Heart right ventricle (tissue), 16 donors: ENCODE measurements at regions not wholly inside any gene's neighbourhood (a gene's known extent, or its start where the extent isn't known, plus 50 kb on each side); places are given as distances from the start of the nearest gene placed in this dataset.

Source experiments
- ATAC-seq, 8 donors: fragments of 200-7000 bp; cut with Tn5 transposase; one replicate each; pipeline ENCODE4 v1.9.1; 2020; ENCODE audit warnings: mild to moderate bottlenecking in 8 of 8, moderate library complexity in 8 of 8, moderate number of reproducible peaks in 1 of 8
- DNase-seq, 2 donors: peaks; one replicate each; pipeline ENCODE4 v3.0.0-alpha.2; 2020
- H3K27ac ChIP-seq, 10 donors: fragments of 200-600 bp; sonication (generic) in 2 of 10; one replicate each; pipeline versions ENCODE4 v1.5.0 to v1.8.0; 2020 to 2022; ENCODE audit warnings: mild to moderate bottlenecking in 3 of 10
- H3K27me3 ChIP-seq, 7 donors: fragments of 200-600 bp; one replicate each; pipeline ENCODE4 v1.8.0; 2021 to 2022; ENCODE audit warnings: mild to moderate bottlenecking in 2 of 7
- H3K36me3 ChIP-seq, 9 donors: fragments of 200-600 bp; sonication (generic) in 1 of 9; one replicate each; pipeline versions ENCODE4 v1.5.0 to v1.8.0; 2020 to 2022; ENCODE audit warnings: mild to moderate bottlenecking in 2 of 9
- H3K4me1 ChIP-seq, 9 donors: fragments of 200-600 bp; sonication (generic) in 1 of 9; one replicate each; pipeline versions ENCODE4 v1.5.0 to v1.8.0; 2020 to 2022; ENCODE audit warnings: mild to moderate bottlenecking in 4 of 9
- H3K4me3 ChIP-seq, 10 donors: fragments of 200-600 bp; sonication (generic) in 2 of 10; one replicate each; pipeline versions ENCODE4 v1.5.0 to v1.8.0; 2020 to 2022; ENCODE audit warnings: mild to moderate bottlenecking in 7 of 10, moderate library complexity in 2 of 10
- H3K9me3 ChIP-seq, 11 donors: fragments of 200-600 bp in 10 of 11; sonication (generic) in 2 of 11; one replicate each; pipeline versions ENCODE4 v1.5.0 to v1.8.0; 2013 to 2022; ENCODE audit warnings: mild to moderate bottlenecking in 2 of 11, control low read depth in 1 of 11, moderate library complexity in 1 of 11
- CTCF ChIP-seq, 9 donors: fragments of 200-600 bp; sonication (generic) in 2 of 9; IDR thresholded peaks; one replicate each; pipeline versions ENCODE4 v1.5.0 to v1.8.0; 2021 to 2022; ENCODE audit warnings: antibody characterized with exemption in 9 of 9, mild to moderate bottlenecking in 5 of 9, moderate library complexity in 1 of 9
- WGBS, 2 donors: extraction: QIAGEN DNeasy Blood & Tissue Kit; methylation state at CpG; one replicate each; pipeline ENCODE4 v1.1.7; 2013; ENCODE audit warnings: inconsistent platforms in 1 of 2; 5-methylcytosine and 5-hydroxymethylcytosine counted together
- intact Hi-C, 10 donors: fragments of 100-400 bp; cut with DNase I; formaldehyde crosslinking; loops; one replicate each; pipeline versions ENCODE4 v1.11.1 to v1.14.2; 2022
- donor health status: Arrhythmogenic right ventricular cardiomyopathy.
- donor health status: ischemic (EF 13 %, LVEDD 7.1; RV severe dilation, severe dysfunction).
- donor health status: healthy with polysubstance abuse.
- donor health status: DM: no; HTN: yes; CAD: no.
- donor health status: DM: no; HTN: no; CAD: no.
- donor health status: ischemic (EF 25% LVEDD 6.9; RV normal size, moderate dysfunction).
- donor health status: ischemic (EF 25% LVEDD 5.7; RV mildly dilated, moderate dysfunction).
- donor health status: healthy.
- donor health status: DM: yes; HTN: yes; CAD: no.
- donor health status: Ischemic cardiomyopathy.
- donor health status: ischemic (EF 35%, LVEDD 5.7; RV mildly dilated, moderate dysfunction).
- donor health status: nonischemic (EF 11% LVEDD 7.7; RV severe dilation, severe dysfunction).
- donor health status: DM: yes; HTN: yes; CAD: no.
- donor health status: PGD.
- donor health status: ischemic (EF 29% LVEDD 5.4; RV normal size, mild dysfunction).
- donor health status: nonischemic (EF 23%, LVEDD 6.1; RV moderate dilation, normal function).

GRCh38 chr5:62960781-62961180, 382.2 kb downstream of the LRRC70 start:
- DNase-seq (no peak), ATAC-seq (no peak)
- H3K27me3 ChIP-seq = no peaks in the 10 kb centered on the region
- H3K9me3 ChIP-seq = peaks cover 0 to 42% (median 9%) of the 10 kb centered on the region in 11 donors
- no peak for TF ChIP-seq CTCF (IDR thresholded peaks at IDR 0.05)
- intact Hi-C loops = no loop called here
- no peaks in the 10 kb centered on the region for H3K36me3 ChIP-seq
- no peaks in the 10 kb centered on the region for H3K4me1 ChIP-seq
- no peak overlapping the region for H3K4me3 ChIP-seq
- 81 to 84% methylated on average over 2 of the region's 2 CpGs for WGBS, 2 donors
- no peak overlapping the region for H3K27ac ChIP-seq

- peaks cover 0 to 4% (median 0%) of the 10 kb centered on the region in 11 donors for H3K9me3 ChIP-seq
- ATAC-seq = no peak
- no peak for DNase-seq
- H3K36me3 ChIP-seq = no peaks in the 10 kb centered on the region
- no peak overlapping the region for H3K4me3 ChIP-seq
- no peaks in the 10 kb centered on the region for H3K4me1 ChIP-seq
- no peak for TF ChIP-seq CTCF (IDR thresholded peaks at IDR 0.05)
- WGBS, 2 donors = 50 to 54% methylated on average over 2 of the region's 2 CpGs
- no peak overlapping the region for H3K27ac ChIP-seq
- intact Hi-C loops = no loop called here
- no peaks in the 10 kb centered on the region for H3K27me3 ChIP-seq
Observed at GRCh38 chr5:62956597-62956996, 378.0 kb downstream of the LRRC70 start.

- H3K27ac ChIP-seq = no peak overlapping the region
- no peak for TF ChIP-seq CTCF (IDR thresholded peaks at IDR 0.05)
- 89 to 91% methylated on average over 2 of the region's 2 CpGs for WGBS, 2 donors
- no peaks in the 10 kb centered on the region for H3K9me3 ChIP-seq
- ATAC-seq (no peak), DNase-seq (no peak)
- no peaks in the 10 kb centered on the region for H3K4me1 ChIP-seq
- H3K27me3 ChIP-seq = no peaks in the 10 kb centered on the region
- intact Hi-C loops = no loop called here
- no peak overlapping the region for H3K4me3 ChIP-seq
- no peaks in the 10 kb centered on the region for H3K36me3 ChIP-seq
Observed at GRCh38 chr5:62954578-62954977, 376.0 kb downstream of the LRRC70 start.

- Histone ChIP-seq H3K27ac (no peak overlapping the region), H3K27me3 (no peaks in the 10 kb centered on the region), H3K4me1 (no peaks in the 10 kb centered on the region), H3K4me3 (no peak overlapping the region), H3K36me3 (no peaks in the 10 kb centered on the region), H3K9me3 (no peaks in the 10 kb centered on the region)
- ATAC-seq = no peak
- TF ChIP-seq CTCF (IDR thresholded peaks at IDR 0.05) = no peak
- WGBS, 2 donors = 40 to 41% methylated on average over 1 of the region's 1 CpG
- no peak for DNase-seq
- intact Hi-C loops = no loop called here
Observed at GRCh38 chr5:62948301-62948700, 369.7 kb downstream of the LRRC70 start.

- ATAC-seq (no peak), DNase-seq (no peak)
- H3K27me3 ChIP-seq = no peaks in the 10 kb centered on the region
- H3K9me3 ChIP-seq = no peaks in the 10 kb centered on the region
- H3K36me3 ChIP-seq = no peaks in the 10 kb centered on the region
- H3K27ac ChIP-seq = no peak overlapping the region
- no peak overlapping the region for H3K4me3 ChIP-seq
- no peak for TF ChIP-seq CTCF (IDR thresholded peaks at IDR 0.05)
- intact Hi-C loops = no loop called here
- peaks cover 0 to 9% (median 3%) of the 10 kb centered on the region in 9 donors for H3K4me1 ChIP-seq
- WGBS, 2 donors = 54 to 56% methylated on average over 4 of the region's 4 CpGs
Observed at GRCh38 chr5:62942384-62942783, 363.8 kb downstream of the LRRC70 start.
